Activated naive CD8-positive, alpha-beta T cell (primary cell): ENCODE measurements at regions not wholly inside any gene's neighbourhood (a gene's known extent, or its start where the extent isn't known, plus 50 kb on each side); places are given as distances from the start of the nearest gene placed in this dataset.

ENCODE experiments used
- H3K27ac Mint-ChIP-seq: one replicate; pipeline ENCODE4 v1.8.0; 2021; ENCODE audit warnings: mixed read lengths
- H3K27me3 Mint-ChIP-seq: one replicate; pipeline ENCODE4 v1.8.0; 2021; ENCODE audit warnings: mixed read lengths
- H3K36me3 Mint-ChIP-seq: one replicate; pipeline ENCODE4 v1.8.0; 2021; ENCODE audit warnings: mixed read lengths
- H3K4me1 Mint-ChIP-seq: one replicate; pipeline ENCODE4 v1.8.0; 2021; ENCODE audit warnings: low read depth, mixed read lengths
- H3K4me3 Mint-ChIP-seq: one replicate; pipeline ENCODE4 v1.8.0; 2021; ENCODE audit warnings: mild to moderate bottlenecking, mixed read lengths
- H3K9me3 Mint-ChIP-seq: one replicate; pipeline ENCODE4 v1.8.0; 2021; ENCODE audit warnings: low read depth, mixed read lengths

- no peaks in the 10 kb centered on the region for H3K36me3 Mint-ChIP-seq
- H3K4me3 Mint-ChIP-seq, result no peak overlapping the region
- no peak overlapping the region for H3K27ac Mint-ChIP-seq
- H3K9me3 Mint-ChIP-seq, result no peaks in the 10 kb centered on the region
- peaks cover under 1% of the 10 kb centered on the region for H3K27me3 Mint-ChIP-seq
- no peaks in the 10 kb centered on the region for H3K4me1 Mint-ChIP-seq
Measured at GRCh38 chr4:158997660-158998349, 105.1 kb upstream of the RAPGEF2 start.

GRCh38 chr4:158998624-158999023 lies 104.3 kb upstream of the RAPGEF2 start:
- H3K9me3 Mint-ChIP-seq, result no peaks in the 10 kb centered on the region
- H3K4me3 Mint-ChIP-seq, result no peak overlapping the region
- no peak overlapping the region for H3K27ac Mint-ChIP-seq
- no peaks in the 10 kb centered on the region for H3K36me3 Mint-ChIP-seq
- H3K4me1 Mint-ChIP-seq, result no peaks in the 10 kb centered on the region
- H3K27me3 Mint-ChIP-seq, result peaks cover 2% of the 10 kb centered on the region

GRCh38 chr4:158999166-158999682 lies 103.7 kb upstream of the RAPGEF2 start:
- Mint-ChIP-seq H3K27me3 (peaks cover 4% of the 10 kb centered on the region), H3K36me3 (no peaks in the 10 kb centered on the region), H3K4me3 (no peak overlapping the region), H3K27ac (no peak overlapping the region), H3K9me3 (no peaks in the 10 kb centered on the region), H3K4me1 (no peaks in the 10 kb centered on the region)

- no peaks in the 10 kb centered on the region for H3K36me3 Mint-ChIP-seq
- peaks cover 4% of the 10 kb centered on the region for H3K27me3 Mint-ChIP-seq
- no peak overlapping the region for H3K4me3 Mint-ChIP-seq
- no peaks in the 10 kb centered on the region for H3K4me1 Mint-ChIP-seq
- no peak overlapping the region for H3K27ac Mint-ChIP-seq
- no peaks in the 10 kb centered on the region for H3K9me3 Mint-ChIP-seq
Measured at GRCh38 chr4:158999849-159000248, 103.0 kb upstream of the RAPGEF2 start.

GRCh38 chr4:159002950-159003349 lies 99.9 kb upstream of the RAPGEF2 start:
- no peaks in the 10 kb centered on the region for H3K36me3 Mint-ChIP-seq
- H3K27ac Mint-ChIP-seq, result no peak overlapping the region
- peaks cover 4% of the 10 kb centered on the region for H3K27me3 Mint-ChIP-seq
- no peak overlapping the region for H3K4me3 Mint-ChIP-seq
- no peaks in the 10 kb centered on the region for H3K9me3 Mint-ChIP-seq
- H3K4me1 Mint-ChIP-seq, result no peaks in the 10 kb centered on the region

- H3K27ac Mint-ChIP-seq, result no peak overlapping the region
- no peaks in the 10 kb centered on the region for H3K4me1 Mint-ChIP-seq
Measured at GRCh38 chr4:159003420-159004253, 99.2 kb upstream of the RAPGEF2 start.

GRCh38 chr4:159006202-159006601 lies 96.7 kb upstream of the RAPGEF2 start:
- H3K27ac Mint-ChIP-seq, result no peak overlapping the region
- no peaks in the 10 kb centered on the region for H3K9me3 Mint-ChIP-seq
- H3K27me3 Mint-ChIP-seq, result peaks cover 5% of the 10 kb centered on the region
- no peaks in the 10 kb centered on the region for H3K4me1 Mint-ChIP-seq
- no peak overlapping the region for H3K4me3 Mint-ChIP-seq
- H3K36me3 Mint-ChIP-seq, result no peaks in the 10 kb centered on the region

More at GRCh38 chr4:159003420-159004253, 99.2 kb upstream of the RAPGEF2 start:
- Mint-ChIP-seq H3K36me3 (no peaks in the 10 kb centered on the region), H3K27me3 (peaks cover 4% of the 10 kb centered on the region), H3K9me3 (no peaks in the 10 kb centered on the region), H3K4me3 (no peak overlapping the region)

GRCh38 chr4:159008671-159009070 lies 94.2 kb upstream of the RAPGEF2 start:
- Mint-ChIP-seq H3K4me1 (no peaks in the 10 kb centered on the region), H3K27me3 (peaks cover 3% of the 10 kb centered on the region), H3K9me3 (no peaks in the 10 kb centered on the region), H3K4me3 (no peak overlapping the region), H3K27ac (no peak overlapping the region), H3K36me3 (no peaks in the 10 kb centered on the region)

- Mint-ChIP-seq H3K27me3 (peaks cover 3% of the 10 kb centered on the region), H3K4me1 (no peaks in the 10 kb centered on the region), H3K4me3 (no peak overlapping the region), H3K36me3 (no peaks in the 10 kb centered on the region), H3K9me3 (no peaks in the 10 kb centered on the region), H3K27ac (no peak overlapping the region)
Measured at GRCh38 chr4:159009521-159009920, 93.4 kb upstream of the RAPGEF2 start.

- Mint-ChIP-seq H3K36me3 (no peaks in the 10 kb centered on the region), H3K4me1 (no peaks in the 10 kb centered on the region), H3K9me3 (no peaks in the 10 kb centered on the region)
Measured at GRCh38 chr4:159010100-159010499, 92.8 kb upstream of the RAPGEF2 start.

GRCh38 chr4:159010563-159011260 lies 92.2 kb upstream of the RAPGEF2 start:
- H3K36me3 Mint-ChIP-seq, result no peaks in the 10 kb centered on the region
- H3K27me3 Mint-ChIP-seq, result peaks cover 3% of the 10 kb centered on the region
- no peaks in the 10 kb centered on the region for H3K4me1 Mint-ChIP-seq
- H3K9me3 Mint-ChIP-seq, result no peaks in the 10 kb centered on the region
- no peak overlapping the region for H3K4me3 Mint-ChIP-seq
- H3K27ac Mint-ChIP-seq, result no peak overlapping the region

More at GRCh38 chr4:159010100-159010499, 92.8 kb upstream of the RAPGEF2 start:
- H3K27me3 Mint-ChIP-seq, result peaks cover 3% of the 10 kb centered on the region
- no peak overlapping the region for H3K27ac Mint-ChIP-seq
- H3K4me3 Mint-ChIP-seq, result no peak overlapping the region

GRCh38 chr4:159012381-159012780 lies 90.5 kb upstream of the RAPGEF2 start:
- Mint-ChIP-seq H3K27me3 (peaks cover 3% of the 10 kb centered on the region), H3K4me1 (no peaks in the 10 kb centered on the region), H3K27ac (no peak overlapping the region), H3K4me3 (no peak overlapping the region), H3K36me3 (no peaks in the 10 kb centered on the region), H3K9me3 (no peaks in the 10 kb centered on the region)

- Mint-ChIP-seq H3K4me1 (no peaks in the 10 kb centered on the region), H3K9me3 (no peaks in the 10 kb centered on the region), H3K27ac (no peak overlapping the region), H3K36me3 (no peaks in the 10 kb centered on the region), H3K4me3 (no peak overlapping the region), H3K27me3 (peaks cover 3% of the 10 kb centered on the region)
Measured at GRCh38 chr4:159013692-159014091, 89.2 kb upstream of the RAPGEF2 start.

GRCh38 chr4:159014859-159015258 lies 88.0 kb upstream of the RAPGEF2 start:
- no peaks in the 10 kb centered on the region for H3K36me3 Mint-ChIP-seq
- H3K9me3 Mint-ChIP-seq, result no peaks in the 10 kb centered on the region
- H3K27me3 Mint-ChIP-seq, result peaks cover 3% of the 10 kb centered on the region
- no peaks in the 10 kb centered on the region for H3K4me1 Mint-ChIP-seq
- no peak overlapping the region for H3K4me3 Mint-ChIP-seq
- no peak overlapping the region for H3K27ac Mint-ChIP-seq

- no peak overlapping the region for H3K4me3 Mint-ChIP-seq
- H3K27ac Mint-ChIP-seq, result no peak overlapping the region
- H3K9me3 Mint-ChIP-seq, result no peaks in the 10 kb centered on the region
- no peaks in the 10 kb centered on the region for H3K36me3 Mint-ChIP-seq
- H3K27me3 Mint-ChIP-seq, result peaks cover 2% of the 10 kb centered on the region
- H3K4me1 Mint-ChIP-seq, result no peaks in the 10 kb centered on the region
Measured at GRCh38 chr4:159015841-159016240, 87.0 kb upstream of the RAPGEF2 start.
